ENCODE measurements at regions not wholly inside any gene's neighbourhood (a gene's known extent, or its start where the extent isn't known, plus 50 kb on each side); places are given as distances from the start of the nearest gene placed in this dataset.

DNA sequence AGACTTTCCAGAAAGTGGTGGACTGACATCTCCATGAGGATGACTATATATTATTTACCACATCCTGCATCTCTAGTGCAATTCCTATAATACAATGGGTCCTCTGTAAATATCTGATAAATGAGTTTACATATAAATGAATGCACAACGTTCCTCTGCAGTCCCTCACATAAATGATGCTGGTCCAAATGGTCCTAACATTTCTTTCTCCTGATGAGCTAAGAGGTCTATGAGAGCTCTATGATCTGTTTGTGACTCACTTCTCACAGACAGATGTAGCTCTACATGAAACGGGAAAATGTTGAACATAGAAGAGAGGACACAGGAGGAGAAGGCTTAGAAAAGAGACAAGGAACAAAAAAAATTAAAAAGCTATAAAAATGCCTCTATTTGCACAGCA lies 201.2 kb upstream of the PIK3C3 start:
- DNase-seq, result no peak

- no peak for DNase-seq
Observed at GRCh38 chr18:41752826-41753225, 202.2 kb upstream of the PIK3C3 start.

DNA sequence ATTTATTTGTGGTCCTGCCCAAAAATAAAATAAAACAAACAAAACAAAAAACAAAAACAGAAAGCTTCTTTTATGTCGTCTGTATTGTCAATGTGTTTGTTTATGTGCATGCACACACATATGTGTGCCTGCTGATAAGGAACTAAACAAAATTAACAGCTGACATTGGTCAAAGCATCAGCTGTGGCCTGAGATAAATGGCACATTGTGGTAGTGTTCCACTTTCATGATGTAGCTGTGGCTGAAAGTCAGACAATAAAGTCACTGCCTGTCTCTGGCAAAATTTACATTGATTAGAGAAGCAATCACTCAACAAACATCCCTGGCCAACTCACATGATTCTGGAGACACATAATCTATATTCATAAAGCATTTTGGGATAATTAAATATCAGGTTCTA lies 203.4 kb upstream of the PIK3C3 start:
- no peak for DNase-seq

GRCh38 chr18:41751161-41751560 lies 203.9 kb upstream of the PIK3C3 start:
- no peak for DNase-seq

DNA sequence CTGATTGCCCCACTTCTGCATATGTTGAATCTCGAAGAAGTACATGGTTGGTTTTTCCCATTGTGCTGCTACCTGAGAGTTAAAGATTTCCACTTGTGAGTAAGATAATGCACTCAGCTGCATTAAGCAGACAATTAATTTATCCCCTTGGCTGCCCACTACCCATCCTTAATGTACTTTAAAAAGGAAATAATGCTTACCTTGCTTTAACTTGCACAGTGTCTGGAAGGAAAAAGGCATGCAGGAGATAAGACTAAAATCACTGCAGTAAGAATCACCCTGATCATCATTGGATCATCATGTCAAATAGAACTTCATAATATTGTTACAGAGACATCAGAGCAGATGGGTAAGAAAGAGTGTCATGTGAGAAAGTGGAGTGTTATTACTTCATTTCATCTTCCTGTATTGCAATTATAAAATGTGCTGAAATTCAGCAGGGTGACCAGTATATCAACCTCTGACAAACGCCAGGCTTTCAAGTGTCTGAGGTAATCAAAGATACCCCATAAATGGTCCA lies 207.3 kb upstream of the PIK3C3 start:
- no peak for DNase-seq

GRCh38 chr18:41745166-41746049 lies 209.6 kb upstream of the PIK3C3 start:
- no peak for DNase-seq

- no peak for DNase-seq
Observed at GRCh38 chr18:41744421-41745030, 210.5 kb upstream of the PIK3C3 start.

DNA sequence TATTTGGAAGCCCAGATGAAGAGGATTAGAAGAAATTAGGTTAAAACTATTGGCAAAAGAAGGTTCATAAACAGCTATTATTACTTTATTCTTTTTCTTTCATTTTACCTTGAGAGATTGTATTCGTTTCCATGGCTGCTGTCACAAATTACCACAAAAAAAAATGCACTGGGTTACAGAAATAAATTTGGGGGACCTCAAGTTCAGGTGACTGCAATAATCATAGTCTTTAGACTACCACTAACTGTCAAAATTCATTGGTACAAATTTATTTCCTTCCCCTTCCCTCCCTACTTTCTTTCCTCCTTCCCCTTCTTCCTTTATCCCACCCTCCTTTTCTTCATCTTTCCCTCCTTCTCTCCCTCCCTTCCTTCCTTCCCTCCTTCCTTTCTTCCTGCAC lies 217.8 kb upstream of the PIK3C3 start:
- no peak for DNase-seq

- no peak for DNase-seq
Observed at GRCh38 chr18:41734917-41735316, 220.1 kb upstream of the PIK3C3 start.

GRCh38 chr18:41732356-41732755 lies 222.7 kb upstream of the PIK3C3 start:
- DNase-seq, result no peak

GRCh38 chr18:41731884-41732283 lies 223.2 kb upstream of the PIK3C3 start:
- no peak for DNase-seq

- DNase-seq, result no peak
Observed at GRCh38 chr18:41724195-41724594, 230.8 kb upstream of the PIK3C3 start.

DNA sequence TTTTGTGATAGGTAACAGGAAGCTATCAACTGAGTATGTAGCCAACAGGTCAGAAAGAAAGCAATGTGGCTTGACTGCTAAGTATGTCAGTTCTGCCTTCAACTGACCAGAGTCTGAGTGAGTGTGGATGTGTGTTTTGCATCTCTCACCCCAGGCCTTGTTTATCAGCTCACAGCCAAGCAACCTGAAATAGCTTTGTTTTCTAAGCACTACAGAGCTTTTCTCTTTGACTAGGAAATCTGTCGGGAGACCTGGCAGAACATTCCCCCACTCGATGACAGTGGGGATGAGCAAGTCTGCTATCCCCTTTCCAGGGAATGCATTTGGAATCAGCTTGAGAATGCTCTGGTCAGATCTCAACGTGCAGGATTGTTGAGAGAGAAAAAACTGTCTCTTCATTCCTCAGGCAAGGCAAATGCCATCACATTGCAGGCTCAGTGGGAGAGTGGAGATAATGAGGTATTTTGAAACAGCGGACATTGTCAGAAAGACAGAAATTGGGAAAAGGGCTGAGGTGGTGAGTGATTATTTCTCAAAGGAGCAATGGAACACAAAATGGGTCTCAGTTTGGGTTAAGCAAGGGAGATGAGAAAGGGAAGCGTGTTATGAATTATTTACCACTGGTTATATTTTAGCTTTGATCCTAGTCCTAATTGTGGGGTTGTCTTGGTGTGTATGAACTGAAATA lies 233.8 kb upstream of the PIK3C3 start:
- DNase-seq, result no peak

DNA sequence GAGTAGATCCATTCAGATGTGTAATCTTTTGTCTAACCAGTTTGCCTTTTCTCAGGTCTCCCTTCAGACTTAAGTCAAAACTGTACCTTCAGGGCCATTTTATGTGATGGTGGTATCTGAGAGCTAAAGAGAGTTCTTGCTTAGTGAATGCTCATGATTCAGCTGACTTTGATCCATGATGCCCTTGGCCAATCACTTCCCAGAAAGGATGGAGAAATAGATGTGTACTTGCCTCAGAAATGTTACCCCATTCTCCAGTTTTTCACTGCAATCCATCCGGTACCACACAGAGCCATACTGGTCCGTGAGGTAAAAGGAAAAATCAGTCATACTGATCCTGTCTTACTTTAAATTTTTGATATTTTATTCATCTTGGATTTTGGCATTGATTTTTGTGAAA lies 234.8 kb upstream of the PIK3C3 start:
- no peak for DNase-seq

DNA sequence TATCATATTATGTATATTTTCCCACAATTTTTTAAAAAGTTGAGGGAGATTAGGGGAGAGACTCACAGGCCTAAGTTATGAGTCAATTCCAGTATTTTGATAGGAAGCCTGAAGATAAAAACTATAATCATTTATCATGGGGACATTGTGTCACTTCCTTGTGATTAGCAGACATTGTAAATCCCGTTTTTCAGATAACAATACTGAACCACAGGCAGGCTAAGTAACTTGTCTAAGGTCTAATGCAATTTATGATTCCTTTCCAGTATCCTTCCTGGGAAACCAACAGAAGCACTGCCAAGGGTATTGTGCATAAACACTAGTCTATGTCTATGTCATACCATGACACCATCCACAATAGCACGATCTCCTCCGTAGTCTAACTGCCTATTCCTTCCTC lies 235.2 kb upstream of the PIK3C3 start:
- DNase-seq, result no peak

DNA sequence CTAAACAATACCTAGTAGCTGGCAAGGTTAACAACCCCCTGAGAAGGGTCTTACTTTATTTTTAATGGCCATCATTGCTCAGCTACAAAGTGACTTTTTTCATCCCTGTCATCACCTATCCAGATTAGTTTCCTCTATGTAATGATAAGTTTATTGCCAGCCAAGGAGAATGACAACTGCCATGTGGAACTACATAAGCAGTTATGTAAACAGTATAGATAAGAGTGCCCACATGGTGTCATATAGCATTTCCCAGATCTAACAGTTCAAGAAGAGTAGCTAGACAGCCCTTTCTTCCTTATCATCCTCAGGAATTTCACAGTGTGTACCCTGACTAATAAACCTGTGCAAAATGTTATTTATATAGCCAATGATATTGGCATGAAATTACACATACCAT lies 240.2 kb upstream of the PIK3C3 start:
- DNase-seq, result no peak

- no peak for DNase-seq
Observed at GRCh38 chr18:41713969-41714825, 240.8 kb upstream of the PIK3C3 start.

GRCh38 chr18:41706301-41706700 lies 248.7 kb upstream of the PIK3C3 start:
- DNase-seq, result no peak

GRCh38 chr18:41703744-41704530 lies 251.1 kb upstream of the PIK3C3 start:
- DNase-seq, result no peak

GRCh38 chr18:41700416-41700815 lies 254.6 kb upstream of the PIK3C3 start:
- no peak for DNase-seq

DNA sequence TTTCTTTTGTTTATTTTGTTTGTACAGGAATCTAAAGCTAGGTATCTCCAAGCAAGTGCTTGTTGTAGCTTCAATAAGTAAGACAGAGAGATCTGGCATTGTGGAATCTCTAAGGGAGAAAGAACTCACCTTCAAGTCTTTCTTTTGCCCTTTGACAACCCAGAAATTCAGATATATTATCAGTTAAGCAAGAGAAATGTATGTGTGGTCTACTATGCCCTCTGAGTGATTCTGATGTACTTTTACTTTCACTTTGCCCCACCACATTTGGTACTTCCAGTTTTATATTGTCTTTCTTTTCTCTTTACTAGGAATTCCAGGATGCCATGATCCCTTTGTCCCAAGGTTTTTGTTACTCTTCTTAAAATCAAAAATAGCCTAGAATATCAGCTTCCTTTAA lies 259.6 kb upstream of the PIK3C3 start:
- no peak for DNase-seq

DNA sequence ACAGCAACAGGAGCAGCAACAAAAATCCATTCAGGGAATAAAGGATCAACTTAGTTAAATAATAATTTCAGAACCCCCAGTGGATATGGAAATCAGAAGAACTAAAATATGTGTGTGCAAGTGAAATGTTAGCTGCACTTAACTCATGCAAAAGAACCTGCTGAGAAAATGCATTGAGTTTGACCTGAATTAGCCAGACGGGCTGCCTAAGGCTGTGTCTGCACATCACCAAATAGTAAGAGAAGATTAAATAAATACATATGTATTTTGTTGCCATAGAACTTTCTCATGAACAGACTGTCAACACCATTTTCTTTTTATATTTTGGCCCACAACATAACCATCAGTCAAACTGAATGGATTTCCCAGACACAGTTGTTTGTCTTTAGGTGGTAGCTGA lies 262.0 kb upstream of the PIK3C3 start:
- no peak for DNase-seq

Measured in central memory CD4-positive, alpha-beta T cell (primary cell).